H9 (cell line): ENCODE measurements at regions not wholly inside any gene's neighbourhood (a gene's known extent, or its start where the extent isn't known, plus 50 kb on each side); places are given as distances from the start of the nearest gene placed in this dataset.

ENCODE experiments used
- DNase-seq: peaks from one replicate; pipeline ENCODE4 v3.0.0-alpha.2; 2017
- H2AFZ ChIP-seq: one replicate; pipeline ENCODE4 v1.6.1; 2013; ENCODE audit warnings: mild to moderate bottlenecking, low read length, control low read depth, moderate library complexity
- H2AK5ac ChIP-seq: 2 replicates; pipeline ENCODE4 v1.6.1; 2013; ENCODE audit warnings: low read length, control low read depth, mixed read lengths; ENCODE audit not compliant: insufficient read length
- H2BK120ac ChIP-seq: one replicate; pipeline ENCODE4 v1.6.1; 2013; ENCODE audit warnings: low read depth, mild to moderate bottlenecking, low read length, control low read depth, inconsistent platforms; ENCODE audit not compliant: poor library complexity, severe bottlenecking
- H2BK12ac ChIP-seq: 2 replicates; pipeline ENCODE4 v1.6.1; 2013; ENCODE audit warnings: low read length, control low read depth, mixed read lengths, low read depth; ENCODE audit not compliant: insufficient read length
- H2BK15ac ChIP-seq: 2 replicates; pipeline ENCODE4 v1.6.1; 2013; ENCODE audit warnings: low read depth, low read length, control low read depth
- H2BK20ac ChIP-seq: one replicate; pipeline ENCODE4 v1.6.1; 2013; ENCODE audit warnings: low read depth, mild to moderate bottlenecking, low read length, control low read depth, inconsistent platforms; ENCODE audit not compliant: poor library complexity, severe bottlenecking
- H2BK5ac ChIP-seq: 2 replicates; pipeline ENCODE4 v1.6.1; 2013; ENCODE audit warnings: low read length, control low read depth, mixed read lengths; ENCODE audit not compliant: insufficient read length
- H3K14ac ChIP-seq: 2 replicates; pipeline ENCODE4 v1.6.1; 2013; ENCODE audit warnings: low read length, control low read depth; ENCODE audit not compliant: insufficient read depth
- H3K18ac ChIP-seq: 2 replicates; pipeline ENCODE4 v1.6.1; 2013; ENCODE audit warnings: low read depth, mild to moderate bottlenecking, mixed read lengths, low read length, control low read depth; ENCODE audit not compliant: insufficient read length
- H3K23ac ChIP-seq: 2 replicates; pipeline ENCODE4 v1.6.1; 2013; ENCODE audit warnings: low read length, control low read depth, mixed read lengths, low read depth; ENCODE audit not compliant: insufficient read length
- H3K23me2 ChIP-seq: 2 replicates; pipeline ENCODE4 v1.6.1; 2013; ENCODE audit warnings: low read depth, mild to moderate bottlenecking, mixed read lengths, low read length, control low read depth; ENCODE audit not compliant: insufficient read length, poor library complexity, severe bottlenecking
- H3K27ac ChIP-seq: 2 replicates; pipeline ENCODE4 v1.5.1; 2013; ENCODE audit warnings: low read length, control low read depth, mixed read lengths, low read depth; ENCODE audit not compliant: insufficient read length
- H3K27me3 ChIP-seq: 2 replicates; pipeline ENCODE4 v1.6.1; 2013; ENCODE audit warnings: low read length, control low read depth, inconsistent platforms; ENCODE audit not compliant: insufficient read depth
- H3K4ac ChIP-seq: 2 replicates; pipeline ENCODE4 v1.6.1; 2013; ENCODE audit warnings: low read depth, mild to moderate bottlenecking, control low read depth, inconsistent platforms, low read length, moderate library complexity
- H3K4me1 ChIP-seq: 2 replicates; pipeline ENCODE4 v1.6.1; 2013; ENCODE audit warnings: low read length, control low read depth, inconsistent platforms; ENCODE audit not compliant: insufficient read depth
- H3K4me2 ChIP-seq: 2 replicates; pipeline ENCODE4 v1.6.1; 2013; ENCODE audit warnings: low read length, control low read depth, mixed read lengths; ENCODE audit not compliant: insufficient read length, insufficient read depth
- H3K56ac ChIP-seq: 2 replicates; pipeline ENCODE4 v1.6.1; 2013; ENCODE audit warnings: low read depth, mild to moderate bottlenecking, mixed read lengths, low read length, control low read depth; ENCODE audit not compliant: insufficient read length
- H3K79me1 ChIP-seq: 2 replicates; pipeline ENCODE4 v1.6.1; 2013; ENCODE audit warnings: low read depth, mild to moderate bottlenecking, moderate library complexity, low read length, control low read depth, inconsistent platforms; ENCODE audit not compliant: insufficient read depth, poor library complexity, severe bottlenecking
- H3K79me2 ChIP-seq: 2 replicates; pipeline ENCODE4 v1.6.1; 2013; ENCODE audit warnings: low read length, control low read depth, inconsistent platforms; ENCODE audit not compliant: insufficient read depth
- H3K9ac ChIP-seq: 2 replicates; pipeline ENCODE4 v1.6.1; 2013; ENCODE audit warnings: low read length, control low read depth, mixed read lengths; ENCODE audit not compliant: insufficient read length; ENCODE audit errors: extremely low read depth
- H3K9me3 ChIP-seq: one replicate; pipeline ENCODE4 v1.6.1; 2013; ENCODE audit warnings: low read depth, low read length, inconsistent platforms; ENCODE audit not compliant: control insufficient read depth
- H3T11ph ChIP-seq: one replicate; pipeline ENCODE4 v1.6.1; 2013; ENCODE audit warnings: mild to moderate bottlenecking, low read length, control low read depth, inconsistent platforms
- H4K20me1 ChIP-seq: one replicate; pipeline ENCODE4 v1.6.1; 2013; ENCODE audit not compliant: control insufficient read depth, insufficient read length, insufficient read depth
- H4K5ac ChIP-seq: 2 replicates; pipeline ENCODE4 v1.6.1; 2013; ENCODE audit warnings: low read depth, mild to moderate bottlenecking, mixed read lengths, low read length, control low read depth; ENCODE audit not compliant: insufficient read length
- H4K8ac ChIP-seq: replicated peaks from 2 replicates; pipeline ENCODE4 v1.6.1; 2013; ENCODE audit warnings: low read length, control low read depth, mixed read lengths, low read depth; ENCODE audit not compliant: insufficient read length
- H4K91ac ChIP-seq: 2 replicates; pipeline ENCODE4 v1.6.1; 2013; ENCODE audit warnings: low read depth, mild to moderate bottlenecking, moderate library complexity, mixed read lengths, low read length, control low read depth; ENCODE audit not compliant: insufficient read length
- H3K27ac Mint-ChIP-seq, 3 experiments: 2 replicates in 2 of 3; 3 replicates in 1 of 3; pipeline ENCODE4 v1.8.0; 2020 to 2021; ENCODE audit warnings: mixed read lengths in 3 of 3, mild to moderate bottlenecking in 1 of 3, moderate library complexity in 1 of 3
- H3K27me3 Mint-ChIP-seq: 2 replicates; pipeline ENCODE4 v1.8.0; 2021; ENCODE audit warnings: low read depth, mild to moderate bottlenecking, moderate library complexity, mixed read lengths
- H3K36me3 Mint-ChIP-seq, 3 experiments: 2 replicates in 2 of 3; 3 replicates in 1 of 3; pipeline ENCODE4 v1.8.0; 2020 to 2021; ENCODE audit warnings: low read depth in 3 of 3, mixed read lengths in 3 of 3; ENCODE audit not compliant: insufficient read depth in 1 of 3
- H3K4me1 Mint-ChIP-seq, 2 experiments: 2 replicates each; pipeline ENCODE4 v1.8.0; 2020; ENCODE audit warnings: mixed read lengths in 2 of 2
- H3K4me3 Mint-ChIP-seq, 2 experiments: 2 replicates in 1 of 2; 3 replicates in 1 of 2; pipeline ENCODE4 v1.8.0; 2020 to 2021; ENCODE audit warnings: mild to moderate bottlenecking in 2 of 2, mixed read lengths in 2 of 2, moderate library complexity in 1 of 2
- H3K9me3 Mint-ChIP-seq, 2 experiments: 2 replicates in 1 of 2; 3 replicates in 1 of 2; pipeline ENCODE4 v1.8.0; 2020; ENCODE audit warnings: mild to moderate bottlenecking in 2 of 2, mixed read lengths in 2 of 2, moderate library complexity in 1 of 2
- CTCF ChIP-seq: fragments of 200-600 bp; sonication (generic); conservative IDR thresholded peaks from 3 replicates; pipeline ENCODE4 v1.8.0; 2021; ENCODE audit warnings: antibody characterized with exemption, mild to moderate bottlenecking
- WGBS: extraction: QIAGEN DNeasy Blood & Tissue Kit; methylation state at CpG from one replicate; pipeline ENCODE4 v1.1.7; 2013; ENCODE audit warnings: missing lambda C conversion rate, low lambda C conversion rate, mixed read lengths; ENCODE audit not compliant: insufficient read length; ENCODE audit errors: extremely low coverage; 5-methylcytosine and 5-hydroxymethylcytosine counted together

- Histone ChIP-seq H3K18ac (no peak overlapping the region), H2AFZ (no peak overlapping the region), H4K91ac (no peak overlapping the region), H3K4me2 (no peak overlapping the region), H3K4ac (no peak overlapping the region), H2BK5ac (no peak overlapping the region), H4K5ac (no peak overlapping the region), H3K23ac (no peak overlapping the region), H3K9me3 (peaks cover 1% of the 10 kb centered on the region), H3K9ac (no peak overlapping the region), H2BK15ac (no peak overlapping the region), H4K20me1 (no peaks in the 10 kb centered on the region), H3K4me1 (no peaks in the 10 kb centered on the region), H2BK120ac (no peak overlapping the region), H3K23me2 (no peaks in the 10 kb centered on the region), H3K56ac (no peak overlapping the region), H4K8ac (no peak overlapping the region), H3K27ac (no peak overlapping the region), H3K14ac (no peak overlapping the region), H2AK5ac (no peak overlapping the region), H3K79me2 (no peaks in the 10 kb centered on the region), H2BK20ac (no peak overlapping the region), H3K27me3 (no peaks in the 10 kb centered on the region), H3T11ph (no peak overlapping the region), H3K79me1 (no peaks in the 10 kb centered on the region), H2BK12ac (no peak overlapping the region)
- no peak overlapping the region for H3K4me3 Mint-ChIP-seq
- peaks cover 2% of the 10 kb centered on the region in 2 experiments; a peak in 1 of 4 replicates for H3K4me1 Mint-ChIP-seq
- no CpG with 5 or more reads among the region's 6 CpGs for WGBS
- H3K36me3 Mint-ChIP-seq: peaks cover 17 to 67% (median 43%) of the 10 kb centered on the region in 3 experiments
- TF ChIP-seq CTCF: no peak
- peaks cover 45 to 46% of the 10 kb centered on the region in 2 experiments for H3K9me3 Mint-ChIP-seq
- no peak overlapping the region for H3K27ac Mint-ChIP-seq
- no peak for DNase-seq
- H3K27me3 Mint-ChIP-seq: no peaks in the 10 kb centered on the region
Measured at GRCh38 chr7:13673290-13673689, 316.2 kb downstream of the ETV1 start.
